ENCODE measurements at regions not wholly inside any gene's neighbourhood (a gene's known extent, or its start where the extent isn't known, plus 50 kb on each side); places are given as distances from the start of the nearest gene placed in this dataset.
A peak's percentile ranks its signal among the peaks of the same experiment; 100 is the strongest.

GRCh38 chr9:1202512-1203280 lies 152.5 kb downstream of the DMRT2 start:
- no peak for DNase-seq

DNA sequence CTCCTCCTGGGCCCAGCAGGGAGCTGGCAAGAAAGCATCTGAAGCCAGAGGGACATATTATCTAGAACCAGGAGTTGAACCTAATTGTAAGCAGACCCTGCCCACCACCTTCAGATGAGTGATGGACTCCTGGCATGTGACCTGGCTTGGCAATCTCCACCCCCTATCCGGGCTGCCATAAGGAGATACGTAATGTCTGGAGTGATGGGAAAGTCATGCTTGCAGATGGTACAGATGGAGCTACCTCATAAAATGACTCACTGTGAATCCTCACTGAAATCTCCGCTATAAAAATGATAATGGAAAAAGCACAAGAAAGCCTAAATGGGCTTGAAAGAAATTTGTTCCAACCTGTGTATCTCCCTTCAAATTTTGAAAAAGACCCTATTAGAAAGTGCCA lies 157.5 kb downstream of the DMRT2 start:
- DNase-seq, result no peak

GRCh38 chr9:1208157-1208556 lies 158.0 kb downstream of the DMRT2 start:
- no peak for DNase-seq

DNA sequence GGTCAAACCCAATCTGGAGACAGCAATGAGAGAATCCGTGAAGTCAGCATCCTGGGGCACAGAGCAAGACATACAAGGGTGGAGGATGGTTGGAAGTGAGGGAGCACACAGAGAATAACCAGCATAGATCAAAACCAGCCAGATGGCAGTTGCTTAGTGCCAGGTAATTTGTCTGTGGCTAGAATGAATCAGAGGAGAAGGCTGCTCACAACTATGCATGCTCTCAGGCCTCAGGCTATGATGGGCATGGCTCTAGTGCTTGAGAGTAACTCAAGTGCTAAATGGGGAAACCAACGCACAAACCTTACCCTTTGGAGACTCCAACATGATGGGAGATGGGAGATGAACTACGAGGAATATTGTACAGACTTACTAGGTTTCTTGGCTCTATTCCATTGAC lies 160.8 kb downstream of the DMRT2 start:
- no peak for DNase-seq

GRCh38 chr9:1216532-1216931 lies 166.4 kb downstream of the DMRT2 start:
- DNase-seq, result no peak

DNA sequence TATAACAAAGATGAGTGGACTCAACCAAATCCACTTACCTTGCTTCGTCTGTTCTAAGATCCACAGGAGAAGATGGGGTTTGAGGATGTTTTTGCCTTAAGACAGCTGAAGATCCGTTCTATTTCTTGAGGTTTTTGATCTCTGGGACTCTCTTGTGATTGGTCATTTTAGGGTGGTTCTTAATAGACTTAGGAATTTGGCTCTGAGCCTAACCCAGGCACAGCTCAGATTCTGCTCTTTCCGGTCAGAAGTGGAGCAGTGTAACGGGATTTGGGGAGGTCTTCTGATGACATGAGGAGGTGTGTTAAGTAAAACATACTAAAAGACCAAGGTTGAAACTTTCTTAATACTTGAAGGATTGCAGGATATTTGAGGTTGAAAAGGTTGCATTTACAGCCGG lies 166.9 kb downstream of the DMRT2 start:
- no peak for DNase-seq

DNA sequence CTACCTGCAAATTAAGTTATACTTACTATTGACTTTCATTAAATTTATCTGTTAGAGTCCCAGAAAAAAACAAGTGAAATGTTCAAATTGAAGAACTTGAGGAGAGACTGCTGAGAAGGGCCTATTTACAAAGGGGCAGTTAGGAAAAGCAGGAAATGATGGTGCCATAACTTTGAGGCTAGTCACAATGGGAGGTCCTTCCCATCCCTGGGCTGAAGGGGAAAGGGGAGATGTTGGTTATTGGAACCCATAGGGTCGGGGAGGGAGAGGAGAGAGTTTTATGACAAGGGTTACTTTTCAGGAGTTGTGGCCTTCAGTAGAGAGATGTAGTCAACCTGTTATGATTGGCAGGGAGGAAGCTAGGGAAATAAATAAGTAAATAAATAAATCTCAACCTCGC lies 169.1 kb downstream of the DMRT2 start:
- DNase-seq, result no peak

DNA sequence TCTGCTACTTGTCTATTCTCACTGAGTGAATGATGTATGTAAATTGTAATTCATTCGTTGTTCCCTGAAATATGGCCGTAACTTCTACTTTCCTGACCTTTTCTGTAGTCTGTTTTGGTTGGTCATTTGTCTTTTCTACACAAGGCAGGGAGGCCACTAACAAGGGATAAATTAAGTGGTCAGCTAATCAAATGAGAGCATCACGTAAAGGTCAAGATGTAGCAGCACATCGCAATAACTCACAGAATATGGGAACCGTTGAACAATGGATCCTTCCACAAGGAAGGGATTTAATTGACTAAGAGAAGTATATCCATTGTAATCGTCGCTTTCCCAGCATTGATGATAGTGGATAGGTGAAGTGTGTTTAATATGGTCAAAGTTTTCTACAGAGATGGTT lies 171.1 kb downstream of the DMRT2 start:
- no peak for DNase-seq

DNA sequence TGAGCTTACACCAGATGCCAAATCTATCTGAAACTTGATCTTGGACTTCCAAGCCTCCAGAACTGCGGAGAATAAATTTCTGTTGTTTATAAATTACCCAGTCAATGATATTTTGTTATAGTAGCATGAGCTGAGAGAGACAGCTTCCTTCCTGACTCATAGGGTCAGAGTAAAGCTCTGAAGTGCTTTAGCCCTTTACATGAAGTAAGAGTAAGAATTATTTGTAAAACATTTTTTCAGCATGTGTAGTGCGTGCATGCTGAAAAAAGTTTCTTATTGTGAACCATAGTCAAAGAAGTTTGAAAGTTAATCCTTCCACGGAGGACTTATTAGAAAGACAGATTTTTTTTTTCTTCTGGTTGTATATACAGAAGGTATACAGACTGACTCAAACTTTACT lies 172.4 kb downstream of the DMRT2 start:
- no peak for DNase-seq

- DNase-seq, result peak in 1 of 3 donors; percentile 0
Measured at GRCh38 chr9:1231998-1232919, 182.1 kb downstream of the DMRT2 start.

DNA sequence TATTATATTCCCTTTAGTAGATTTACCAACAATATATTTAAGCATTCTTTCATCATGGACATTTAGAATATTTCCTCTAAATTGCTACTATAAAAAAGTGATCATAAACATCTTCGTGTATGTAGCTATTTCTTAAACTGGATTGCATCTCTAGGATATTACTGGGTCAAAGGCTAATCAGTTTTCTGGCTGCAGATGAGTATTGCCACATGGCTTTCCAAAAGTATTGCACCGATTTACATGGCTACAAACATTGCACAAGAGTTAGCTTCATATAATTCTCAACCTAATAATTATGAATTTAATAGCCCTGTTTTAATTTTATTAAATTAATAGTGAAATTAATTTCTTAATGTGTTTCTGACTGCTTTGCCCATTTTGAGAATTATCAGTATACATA lies 183.4 kb downstream of the DMRT2 start:
- DNase-seq, result no peak

DNA sequence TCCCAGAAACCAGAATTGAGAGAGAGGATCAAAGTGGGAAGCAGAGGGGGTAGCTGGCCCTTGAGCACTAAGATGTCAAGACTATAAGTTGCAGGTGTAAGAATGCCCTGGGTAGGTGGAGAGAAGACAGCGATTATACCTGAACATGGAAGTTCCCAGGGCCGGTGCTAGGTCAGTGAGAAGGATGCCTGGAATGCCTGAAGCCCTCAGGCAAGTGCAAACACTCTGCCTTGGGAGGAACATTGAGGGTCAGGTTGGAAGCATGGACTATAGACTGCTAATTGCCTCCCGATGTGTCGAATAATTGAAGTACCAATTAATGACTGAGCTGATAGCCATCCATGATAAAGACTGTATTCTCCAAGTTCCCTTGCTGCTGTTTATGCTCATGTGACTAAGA lies 185.5 kb downstream of the DMRT2 start:
- no peak for DNase-seq

DNA sequence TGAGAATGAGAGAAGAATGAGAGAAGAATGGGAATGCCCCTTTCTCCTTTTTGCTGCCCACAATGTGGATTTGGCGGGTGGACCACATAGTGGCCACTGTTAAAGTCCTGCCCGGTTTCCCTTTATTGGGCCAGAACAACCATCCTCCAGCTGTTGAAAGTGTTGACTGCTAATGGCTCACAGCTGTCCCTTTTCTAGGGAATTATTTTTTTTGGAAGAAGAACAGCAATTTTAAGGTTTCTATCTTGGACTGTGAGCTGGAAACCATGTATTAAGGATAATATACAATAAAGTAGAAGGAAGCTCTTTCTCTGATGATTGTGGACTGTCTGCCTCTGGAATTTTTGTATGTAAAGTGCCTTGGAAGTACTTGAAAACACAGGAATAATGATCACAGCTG lies 185.9 kb downstream of the DMRT2 start:
- no peak for DNase-seq

DNA sequence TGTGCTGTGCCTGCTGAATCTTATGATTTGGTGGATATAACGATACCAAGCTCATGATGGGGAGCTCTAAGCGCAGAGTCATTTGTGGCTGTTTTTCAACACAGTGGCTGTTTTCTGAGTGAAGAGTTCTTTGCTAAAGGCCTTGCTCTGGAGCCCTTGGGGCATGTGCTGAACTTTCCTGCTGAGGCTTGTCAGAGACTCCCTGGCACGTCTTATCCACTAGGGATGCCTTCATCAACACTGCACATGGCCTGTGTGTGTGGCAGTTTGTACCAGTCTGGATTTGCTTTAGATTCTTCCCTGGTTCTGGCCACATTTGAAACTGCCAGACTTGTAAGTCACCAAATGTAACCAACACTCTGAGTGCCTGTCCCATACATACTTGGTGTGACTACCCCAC lies 188.2 kb downstream of the DMRT2 start:
- peak in 1 of 3 donors; percentile 13 for DNase-seq

DNA sequence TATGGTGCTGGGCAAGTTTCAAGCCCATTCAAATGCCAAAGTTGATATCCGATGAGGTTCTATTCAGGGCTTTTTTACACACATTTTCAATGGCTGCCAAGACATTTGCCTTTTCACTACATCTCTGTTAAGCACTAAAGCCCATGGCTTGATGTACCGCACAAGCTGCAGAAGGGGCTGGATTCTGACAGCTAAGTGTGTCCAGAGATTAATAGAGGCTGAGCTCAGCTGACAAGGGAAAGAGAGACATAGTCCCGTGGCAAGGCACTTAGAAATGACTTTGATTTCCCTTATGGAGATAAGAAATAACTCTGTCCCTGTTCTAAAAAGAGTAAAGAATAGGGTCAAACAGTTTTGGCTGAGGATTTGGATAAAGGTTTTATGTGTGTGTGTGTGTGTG lies 198.6 kb downstream of the DMRT2 start:
- DNase-seq, result no peak

DNA sequence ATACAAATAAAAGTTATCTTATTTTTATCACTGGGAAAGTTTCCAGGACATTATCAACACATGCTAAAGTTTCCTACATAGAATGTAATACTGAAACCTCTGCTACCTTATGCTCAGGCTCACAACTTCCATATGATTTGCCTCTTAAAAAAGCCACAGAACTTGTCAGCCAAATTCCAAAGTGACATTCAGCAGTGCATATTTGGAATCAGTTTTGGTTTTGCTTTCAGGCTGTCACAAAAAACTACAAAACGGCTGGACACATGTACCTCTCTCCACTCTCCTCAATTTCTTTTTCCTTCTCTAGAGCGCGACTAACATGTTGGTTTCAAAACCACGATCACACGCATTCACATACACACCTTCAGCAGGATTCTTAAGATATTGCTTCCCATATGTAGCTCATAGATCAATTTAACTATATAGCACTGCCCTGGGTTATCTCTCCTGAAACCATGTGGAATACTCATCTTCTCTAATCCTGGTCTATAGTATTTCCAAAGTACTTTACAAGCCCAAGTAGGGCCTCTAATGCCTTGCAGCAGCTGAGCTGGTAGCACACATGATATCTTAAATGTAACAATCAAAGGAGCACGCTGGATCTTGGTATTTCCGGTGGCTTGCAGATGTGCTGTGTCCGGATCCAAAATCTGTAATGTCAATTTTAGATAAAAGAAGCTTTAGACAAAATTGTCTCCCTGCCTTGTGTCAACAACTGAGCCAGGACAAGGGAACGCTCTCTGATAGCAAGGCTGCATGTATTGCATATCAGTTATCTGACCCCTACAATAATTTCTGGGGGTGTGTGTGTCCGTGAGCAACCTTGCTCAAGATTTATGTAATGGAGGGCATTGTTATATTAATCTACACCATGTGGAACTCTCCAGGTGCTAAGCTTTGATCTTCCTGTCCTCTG lies 203.2 kb downstream of the DMRT2 start:
- DNase-seq, result peak in 1 of 3 donors; percentile 3

GRCh38 chr9:1254071-1254470 lies 203.9 kb downstream of the DMRT2 start:
- DNase-seq, result no peak

GRCh38 chr9:1256178-1256577 lies 206.0 kb downstream of the DMRT2 start:
- no peak for DNase-seq

- no peak for DNase-seq
Measured at GRCh38 chr9:1261266-1261665, 211.1 kb downstream of the DMRT2 start.

- no peak for DNase-seq
Measured at GRCh38 chr9:1261879-1262766, 212.0 kb downstream of the DMRT2 start.

GRCh38 chr9:1267141-1267570 lies 217.0 kb downstream of the DMRT2 start:
- peak in 1 of 3 donors; percentile 0 for DNase-seq

- DNase-seq, result no peak
Measured at GRCh38 chr9:1267581-1267980, 217.4 kb downstream of the DMRT2 start.

Data from suppressor macrophage treated with lipopolysaccharide for 1 hour (primary cell).